HepG2 (cell line): ENCODE measurements at regions not wholly inside any gene's neighbourhood (a gene's known extent, or its start where the extent isn't known, plus 50 kb on each side); places are given as distances from the start of the nearest gene placed in this dataset.
A peak's percentile ranks its signal among the peaks of the same experiment; 100 is the strongest.

Experiments used
- ATAC-seq: fragments of 200-7000 bp; cut with Tn5 transposase; 3 replicates; pipeline ENCODE4 v1.9.1; 2020; ENCODE audit warnings: mild to moderate bottlenecking, moderate library complexity
- BruUV-seq: library from RNA; stranded (reverse); fragments of 400-500 nt; replicated peaks from 2 replicates; lab custom pipeline; 2021; lab: Mats Ljungman, UMichigan
- CTCF ChIA-PET: fragments of 300-600 bp; formaldehyde crosslinking; extraction: SDS; loops from one replicate; lab custom pipeline; 2021; ENCODE audit warnings: low total read pairs, inconsistent platforms, low intra/inter-chr PET ratio; lab: Yijun Ruan, JAX
- POLR2A ChIA-PET: fragments of 350-600 bp; sonication (Branson Sonifier 250); formaldehyde crosslinking; loops from one replicate; lab custom pipeline; 2020; ENCODE audit warnings: antibody characterized with exemption, inconsistent platforms; lab: Yijun Ruan, JAX
- DNase-seq: peaks from one replicate; pipeline ENCODE4 v3.0.0-alpha.2; 2015; ENCODE audit warnings: low spot score
- FAIRE-seq: peaks from 3 replicates; lab custom pipeline; 2011; peaks lifted over from hg19 to GRCh38; lab: Jason Lieb, UNC
- H2AFZ ChIP-seq: one replicate; pipeline ENCODE4 v1.6.1; 2011; ENCODE audit warnings: low read length, inconsistent platforms
- H3K27ac ChIP-seq: fragments of 300-600 bp; 3 replicates; pipeline ENCODE4 v1.8.0; 2011; ENCODE audit warnings: mixed run types, mild to moderate bottlenecking, mixed read lengths, low read length, inconsistent platforms; ENCODE audit not compliant: insufficient read depth; ENCODE audit errors: extremely low read length
- H3K27me3 ChIP-seq, 2 experiments: fragments of 200-600 bp in 1 of 2; 2 replicates in 1 of 2; 3 replicates in 1 of 2; pipeline versions ENCODE4 v1.6.0 to v1.8.0; 2011; ENCODE audit warnings: low read length in 2 of 2, mild to moderate bottlenecking in 2 of 2, moderate library complexity in 2 of 2, inconsistent platforms in 1 of 2; ENCODE audit not compliant: insufficient read depth in 2 of 2, control insufficient read depth in 1 of 2
- H3K36me3 ChIP-seq, 2 experiments: fragments of 200-600 bp in 1 of 2; replicated peaks in 1 of 2; 2 replicates in 1 of 2; 3 replicates in 1 of 2; pipeline versions ENCODE4 v1.5.1 to v1.8.0; 2011; ENCODE audit warnings: low read length in 2 of 2, inconsistent platforms in 1 of 2; ENCODE audit not compliant: insufficient read depth in 2 of 2, control insufficient read depth in 1 of 2
- H3K4me1 ChIP-seq: 2 replicates; pipeline ENCODE4 v1.5.1; 2012; ENCODE audit warnings: low read length, inconsistent platforms; ENCODE audit not compliant: insufficient read depth
- H3K4me2 ChIP-seq: 2 replicates; pipeline ENCODE4 v1.6.0; 2011; ENCODE audit warnings: low read depth, low read length, inconsistent platforms
- H3K4me3 ChIP-seq, 3 experiments: fragments of 200-600 bp in 1 of 3; sonication (generic), shearing (Covaris generic) in 1 of 3; replicated peaks in 1 of 3; 2 replicates each; pipeline ENCODE4 v1.5.1; 2011 to 2016; ENCODE audit warnings: low read length in 3 of 3, inconsistent platforms in 2 of 3, low read depth in 2 of 3, mild to moderate bottlenecking in 2 of 3, control low read depth in 1 of 3, mixed read lengths in 1 of 3; ENCODE audit not compliant: insufficient read depth in 1 of 3
- H3K79me2 ChIP-seq: one replicate; pipeline ENCODE4 v1.6.1; 2011; ENCODE audit warnings: low read length, inconsistent platforms; ENCODE audit not compliant: insufficient read depth
- H3K9ac ChIP-seq: 2 replicates; pipeline ENCODE4 v1.6.0; 2011; ENCODE audit warnings: mild to moderate bottlenecking, low read depth, low read length, inconsistent platforms; ENCODE audit not compliant: insufficient read depth
- H3K9me3 ChIP-seq: 2 replicates; pipeline ENCODE4 v1.5.1; 2012; ENCODE audit warnings: mild to moderate bottlenecking, low read length
- H4K20me1 ChIP-seq: 2 replicates; pipeline ENCODE4 v1.6.0; 2011; ENCODE audit warnings: inconsistent platforms, mild to moderate bottlenecking, low read length, moderate library complexity; ENCODE audit not compliant: insufficient read depth
- CEBPB ChIP-seq: IDR thresholded peaks from 2 replicates; pipeline ENCODE4 v1.6.1; 2011; ENCODE audit warnings: low read depth, low read length, improper control_type of control experiment, borderline replicate concordance
- NFYC ChIP-seq: IDR thresholded peaks from 2 replicates; pipeline ENCODE4 v1.6.1; 2016; ENCODE audit warnings: missing genetic modification reagents, missing compliant biosample characterization
- ZNF543 ChIP-seq: sonication (generic); formaldehyde crosslinking; IDR thresholded peaks from 2 replicates; pipeline ENCODE4 v1.4.0; 2020; ENCODE audit warnings: mild to moderate bottlenecking, missing genetic modification reagents
- ZNF883 ChIP-seq: sonication (generic); formaldehyde crosslinking; IDR thresholded peaks from 2 replicates; pipeline ENCODE4 v1.5.1; 2020; ENCODE audit warnings: mild to moderate bottlenecking, missing genetic modification reagents; ENCODE audit errors: not compliant biosample characterization
- WGBS: methylation state at CpG from one replicate; pipeline ENCODE4 v1.1.6; 2017; ENCODE audit warnings: low lambda C conversion rate; 5-methylcytosine and 5-hydroxymethylcytosine counted together
- in situ Hi-C: cut with HindIII; loops from 2 replicates; pipeline ENCODE4 v1.10.0; 2017; ENCODE audit warnings: low pct_unique_long_range_greater_than_20kb; ENCODE audit not compliant: extremely low pct_ligation_motif_present
- intact Hi-C: fragments of 100-400 bp; cut with micrococcal nuclease; formaldehyde crosslinking; loops from one replicate; pipeline ENCODE4 v1.10.0; 2022; ENCODE audit not compliant: unreplicated experiment
- TF ChIP-seq, protein P1 (sequence below), 2 experiments: sonication (generic) in 1 of 2; formaldehyde crosslinking in 1 of 2; IDR thresholded peaks; 2 replicates each; pipeline versions ENCODE4 v1.5.1 to v1.6.1; 2011 to 2020; ENCODE audit warnings: borderline replicate concordance in 1 of 2, low read depth in 1 of 2, low read length in 1 of 2, mild to moderate bottlenecking in 1 of 2, missing genetic modification reagents in 1 of 2, moderate library complexity in 1 of 2
- TF ChIP-seq, protein P2 (sequence below): sonication (generic); formaldehyde crosslinking; IDR thresholded peaks from one replicate; pipeline ENCODE4 v1.5.1; 2020; ENCODE audit warnings: mild to moderate bottlenecking, missing genetic modification reagents; ENCODE audit errors: not compliant biosample characterization

- POLR2A ChIA-PET = no interaction called here
- H3K79me2 ChIP-seq = no peaks in the 10 kb centered on the region
- FAIRE-seq = no peak
Observed at GRCh38 chr9:107226421-107226820, 56.7 kb upstream of the RAD23B start.

More at GRCh38 chr9:107226421-107226820, 56.7 kb upstream of the RAD23B start:
- Histone ChIP-seq H3K4me1 (peaks cover 37% of the 10 kb centered on the region), H4K20me1 (no peaks in the 10 kb centered on the region), H2AFZ (no peak overlapping the region), H3K27me3 (no peaks in the 10 kb centered on the region), H3K9me3 (no peaks in the 10 kb centered on the region), H3K4me3 (no peak overlapping the region), H3K36me3 (no peaks in the 10 kb centered on the region), H3K4me2 (no peak overlapping the region), H3K9ac (no peak overlapping the region), H3K27ac (no peak overlapping the region)
- in situ Hi-C loops = no loop called here
- intact Hi-C loops = no loop called here
- no peak for ATAC-seq
- no TSS peak for BruUV-seq
- CTCF ChIA-PET = no interaction called here
- WGBS = 63% methylated on average over 2 of the region's 2 CpGs
- no peak for TF ChIP-seq ZNF883 (CRISPR knock-in tag)
- TF ChIP-seq, protein P1, sequence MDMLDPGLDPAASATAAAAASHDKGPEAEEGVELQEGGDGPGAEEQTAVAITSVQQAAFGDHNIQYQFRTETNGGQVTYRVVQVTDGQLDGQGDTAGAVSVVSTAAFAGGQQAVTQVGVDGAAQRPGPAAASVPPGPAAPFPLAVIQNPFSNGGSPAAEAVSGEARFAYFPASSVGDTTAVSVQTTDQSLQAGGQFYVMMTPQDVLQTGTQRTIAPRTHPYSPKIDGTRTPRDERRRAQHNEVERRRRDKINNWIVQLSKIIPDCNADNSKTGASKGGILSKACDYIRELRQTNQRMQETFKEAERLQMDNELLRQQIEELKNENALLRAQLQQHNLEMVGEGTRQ (IDR thresholded peaks at IDR 0.05; ENCODE audit: low read depth, low read length) = peak; percentile 58
- TF ChIP-seq, protein P1 (CRISPR knock-in tag; IDR thresholded peaks at IDR 0.05; ENCODE audit: borderline replicate concordance) = peak; percentile 65; the same call in 1 of the 2 replicates
- TF ChIP-seq NFYC (CRISPR knock-in tag) = peak; percentile 44; the same call in 1 of the 2 replicates
- no peak for TF ChIP-seq ZNF543 (CRISPR knock-in tag)
- peak; percentile 66; the same call in 1 of the 2 replicates for TF ChIP-seq CEBPB
- TF ChIP-seq, protein P2, sequence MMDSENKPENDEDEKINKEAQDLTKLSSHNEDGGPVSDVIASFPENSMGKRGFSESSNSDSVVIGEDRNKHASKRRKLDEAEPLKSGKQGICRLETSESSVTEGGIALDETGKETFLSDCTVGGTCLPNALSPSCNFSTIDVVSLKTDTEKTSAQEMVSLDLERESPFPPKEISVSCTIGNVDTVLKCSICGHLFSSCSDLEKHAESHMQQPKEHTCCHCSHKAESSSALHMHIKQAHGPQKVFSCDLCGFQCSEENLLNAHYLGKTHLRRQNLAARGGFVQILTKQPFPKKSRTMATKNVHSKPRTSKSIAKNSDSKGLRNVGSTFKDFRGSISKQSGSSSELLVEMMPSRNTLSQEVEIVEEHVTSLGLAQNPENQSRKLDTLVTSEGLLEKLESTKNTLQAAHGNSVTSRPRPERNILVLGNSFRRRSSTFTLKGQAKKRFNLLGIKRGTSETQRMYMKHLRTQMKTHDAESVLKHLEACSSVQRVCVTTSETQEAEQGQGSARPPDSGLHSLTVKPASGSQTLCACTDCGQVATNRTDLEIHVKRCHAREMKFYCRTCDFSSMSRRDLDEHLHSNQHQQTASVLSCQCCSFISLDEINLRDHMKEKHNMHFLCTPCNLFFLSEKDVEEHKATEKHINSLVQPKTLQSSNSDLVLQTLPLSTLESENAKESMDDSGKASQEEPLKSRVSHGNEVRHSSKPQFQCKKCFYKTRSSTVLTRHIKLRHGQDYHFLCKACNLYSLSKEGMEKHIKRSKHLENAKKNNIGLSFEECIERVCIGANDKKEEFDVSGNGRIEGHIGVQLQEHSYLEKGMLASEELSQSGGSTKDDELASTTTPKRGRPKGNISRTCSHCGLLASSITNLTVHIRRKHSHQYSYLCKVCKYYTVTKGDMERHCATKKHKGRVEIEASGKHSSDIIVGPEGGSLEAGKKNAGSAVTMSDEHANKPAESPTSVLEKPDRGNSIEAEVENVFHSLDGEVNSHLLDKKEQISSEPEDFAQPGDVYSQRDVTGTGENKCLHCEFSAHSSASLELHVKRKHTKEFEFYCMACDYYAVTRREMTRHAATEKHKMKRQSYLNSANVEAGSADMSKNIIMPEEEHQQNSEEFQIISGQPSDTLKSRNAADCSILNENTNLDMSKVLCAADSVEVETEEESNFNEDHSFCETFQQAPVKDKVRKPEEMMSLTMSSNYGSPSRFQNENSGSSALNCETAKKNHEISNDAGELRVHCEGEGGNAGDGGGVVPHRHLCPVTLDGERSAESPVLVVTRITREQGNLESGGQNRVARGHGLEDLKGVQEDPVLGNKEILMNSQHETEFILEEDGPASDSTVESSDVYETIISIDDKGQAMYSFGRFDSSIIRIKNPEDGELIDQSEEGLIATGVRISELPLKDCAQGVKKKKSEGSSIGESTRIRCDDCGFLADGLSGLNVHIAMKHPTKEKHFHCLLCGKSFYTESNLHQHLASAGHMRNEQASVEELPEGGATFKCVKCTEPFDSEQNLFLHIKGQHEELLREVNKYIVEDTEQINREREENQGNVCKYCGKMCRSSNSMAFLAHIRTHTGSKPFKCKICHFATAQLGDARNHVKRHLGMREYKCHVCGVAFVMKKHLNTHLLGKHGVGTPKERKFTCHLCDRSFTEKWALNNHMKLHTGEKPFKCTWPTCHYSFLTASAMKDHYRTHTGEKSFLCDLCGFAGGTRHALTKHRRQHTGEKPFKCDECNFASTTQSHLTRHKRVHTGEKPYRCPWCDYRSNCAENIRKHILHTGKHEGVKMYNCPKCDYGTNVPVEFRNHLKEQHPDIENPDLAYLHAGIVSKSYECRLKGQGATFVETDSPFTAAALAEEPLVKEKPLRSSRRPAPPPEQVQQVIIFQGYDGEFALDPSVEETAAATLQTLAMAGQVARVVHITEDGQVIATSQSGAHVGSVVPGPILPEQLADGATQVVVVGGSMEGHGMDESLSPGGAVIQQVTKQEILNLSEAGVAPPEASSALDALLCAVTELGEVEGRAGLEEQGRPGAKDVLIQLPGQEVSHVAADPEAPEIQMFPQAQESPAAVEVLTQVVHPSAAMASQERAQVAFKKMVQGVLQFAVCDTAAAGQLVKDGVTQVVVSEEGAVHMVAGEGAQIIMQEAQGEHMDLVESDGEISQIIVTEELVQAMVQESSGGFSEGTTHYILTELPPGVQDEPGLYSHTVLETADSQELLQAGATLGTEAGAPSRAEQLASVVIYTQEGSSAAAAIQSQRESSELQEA (CRISPR knock-in tag) = no peak
- DNase-seq = no peak
